ENCODE measurements at regions not wholly inside any gene's neighbourhood (a gene's known extent, or its start where the extent isn't known, plus 50 kb on each side); places are given as distances from the start of the nearest gene placed in this dataset.
"Not testable (repeated sequence)": the region's sequence is repeated elsewhere in the genome, so short reads cannot be mapped to it uniquely, and the experiment has no call there.

- not testable (repeated sequence) for TF ChIP-seq CTCF (IDR thresholded peaks at IDR 0.05; ENCODE audit: low read depth, low read length, poor library complexity, severe bottlenecking); EZH2phosphoT487 (IDR thresholded peaks at IDR 0.05; ENCODE audit: borderline replicate concordance, low read length)
Observed at GRCh38 chr16:33734650-33735049, 275.2 kb downstream of the TP53TG3F start.
